ENCODE measurements at regions not wholly inside any gene's neighbourhood (a gene's known extent, or its start where the extent isn't known, plus 50 kb on each side); places are given as distances from the start of the nearest gene placed in this dataset.

DNA sequence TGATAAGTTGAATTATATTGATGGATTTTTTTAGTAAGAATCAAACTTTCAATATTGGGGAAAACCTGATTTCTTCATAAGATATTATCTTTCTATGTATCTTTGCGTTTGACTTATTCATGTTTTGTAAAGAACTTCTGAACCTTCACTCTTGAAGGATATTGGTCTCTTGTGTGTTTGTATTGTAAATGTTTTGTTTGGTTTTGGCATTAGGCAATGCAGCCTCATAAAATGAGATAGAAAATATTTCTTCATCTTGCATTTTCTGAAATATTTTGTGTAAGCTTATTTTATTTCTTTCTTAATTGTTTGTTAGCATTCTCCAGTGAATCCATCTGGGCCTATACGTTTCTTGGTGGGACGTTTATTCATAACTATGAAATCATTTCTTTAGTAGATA lies 271.9 kb downstream of the RAB38 start:
- ATAC-seq = no peak

GRCh38 chr11:87901341-87901740 lies 273.9 kb downstream of the RAB38 start:
- Histone ChIP-seq H3K9me3 (no peaks in the 10 kb centered on the region), H3K4me1 (no peaks in the 10 kb centered on the region), H3K27me3 (no peaks in the 10 kb centered on the region), H3K27ac (no peak overlapping the region), H3K36me3 (no peaks in the 10 kb centered on the region), H3K4me3 (no peak overlapping the region)
- TF ChIP-seq POLR2A (IDR thresholded peaks at IDR 0.05) = no peak
- TF ChIP-seq, protein P1, sequence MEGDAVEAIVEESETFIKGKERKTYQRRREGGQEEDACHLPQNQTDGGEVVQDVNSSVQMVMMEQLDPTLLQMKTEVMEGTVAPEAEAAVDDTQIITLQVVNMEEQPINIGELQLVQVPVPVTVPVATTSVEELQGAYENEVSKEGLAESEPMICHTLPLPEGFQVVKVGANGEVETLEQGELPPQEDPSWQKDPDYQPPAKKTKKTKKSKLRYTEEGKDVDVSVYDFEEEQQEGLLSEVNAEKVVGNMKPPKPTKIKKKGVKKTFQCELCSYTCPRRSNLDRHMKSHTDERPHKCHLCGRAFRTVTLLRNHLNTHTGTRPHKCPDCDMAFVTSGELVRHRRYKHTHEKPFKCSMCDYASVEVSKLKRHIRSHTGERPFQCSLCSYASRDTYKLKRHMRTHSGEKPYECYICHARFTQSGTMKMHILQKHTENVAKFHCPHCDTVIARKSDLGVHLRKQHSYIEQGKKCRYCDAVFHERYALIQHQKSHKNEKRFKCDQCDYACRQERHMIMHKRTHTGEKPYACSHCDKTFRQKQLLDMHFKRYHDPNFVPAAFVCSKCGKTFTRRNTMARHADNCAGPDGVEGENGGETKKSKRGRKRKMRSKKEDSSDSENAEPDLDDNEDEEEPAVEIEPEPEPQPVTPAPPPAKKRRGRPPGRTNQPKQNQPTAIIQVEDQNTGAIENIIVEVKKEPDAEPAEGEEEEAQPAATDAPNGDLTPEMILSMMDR (IDR thresholded peaks at IDR 0.05) = no peak
- WGBS, 4 donors = 53 to 61% (median 58%) methylated on average over 3 of the region's 3 CpGs
- ATAC-seq (no peak), DNase-seq (no peak)
- intact Hi-C loops (cut with DNase I) = no loop called here

More for the DNA sequence above, 271.9 kb downstream of the RAB38 start:
- Histone ChIP-seq H3K27ac (no peak overlapping the region), H3K4me1 (no peaks in the 10 kb centered on the region), H3K4me3 (no peak overlapping the region), H3K9me3 (no peaks in the 10 kb centered on the region), H3K27me3 (no peaks in the 10 kb centered on the region), H3K36me3 (no peaks in the 10 kb centered on the region)
- 65 to 81% (median 76%) methylated on average over 3 of the region's 3 CpGs for WGBS, 4 donors
- no peak for DNase-seq
- TF ChIP-seq POLR2A (IDR thresholded peaks at IDR 0.05) = no peak
- TF ChIP-seq, protein P1 (IDR thresholded peaks at IDR 0.05) = no peak
- intact Hi-C loops (cut with DNase I) = no loop called here

DNA sequence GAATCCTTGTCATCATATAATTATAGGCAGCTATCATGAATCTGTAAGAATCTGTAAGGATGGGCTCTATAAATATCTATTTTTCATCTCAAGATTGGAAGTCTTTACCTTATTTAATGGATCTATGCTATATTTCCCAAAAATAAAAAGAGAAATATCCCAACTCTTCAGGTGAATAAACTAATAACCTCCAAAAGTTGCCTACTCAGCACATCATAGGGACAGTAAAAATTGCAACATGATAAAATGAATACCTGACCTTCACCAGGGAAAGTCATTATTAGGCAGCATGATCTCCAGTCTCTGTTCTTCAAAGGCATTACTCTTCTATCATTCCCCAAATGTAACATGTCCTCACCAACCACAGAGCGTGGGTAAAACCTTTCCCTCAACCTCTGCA lies 277.3 kb downstream of the RAB38 start:
- Histone ChIP-seq H3K27ac (no peak overlapping the region), H3K27me3 (peaks cover 0 to 9% (median 0%) of the 10 kb centered on the region in 9 donors), H3K4me3 (no peak overlapping the region), H3K4me1 (no peaks in the 10 kb centered on the region), H3K9me3 (no peaks in the 10 kb centered on the region), H3K36me3 (no peaks in the 10 kb centered on the region)
- ATAC-seq (no peak), DNase-seq (no peak)
- TF ChIP-seq, protein P1 (IDR thresholded peaks at IDR 0.05) = no peak
- no peak for TF ChIP-seq POLR2A (IDR thresholded peaks at IDR 0.05)
- 71 to 90% (median 75%) methylated on average over 1 of the region's 1 CpG for WGBS, 4 donors
- intact Hi-C loops (cut with DNase I) = no loop called here

DNA sequence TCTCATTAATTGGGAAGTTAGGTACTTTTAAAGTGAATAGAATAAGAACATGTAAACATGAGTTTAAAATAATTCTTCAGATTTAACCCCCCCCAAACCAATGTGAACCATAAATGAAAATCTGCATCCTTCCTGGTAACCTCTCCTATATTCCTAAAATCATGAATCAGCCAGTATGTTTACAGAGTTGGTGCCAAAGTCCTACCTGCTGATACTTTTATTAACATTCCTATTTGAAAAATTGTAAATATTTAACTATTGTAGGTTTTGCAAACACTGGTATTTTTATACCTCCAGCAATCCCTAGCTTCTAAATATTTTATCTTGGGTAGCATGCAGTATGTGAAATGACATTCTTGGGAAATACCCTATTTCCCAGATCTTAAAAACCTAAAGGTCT lies 278.2 kb downstream of the RAB38 start:
- H3K27ac ChIP-seq = no peak overlapping the region
- H3K4me1 ChIP-seq = no peaks in the 10 kb centered on the region
- DNase-seq = no peak
- peaks cover 0 to 9% (median 0%) of the 10 kb centered on the region in 9 donors for H3K27me3 ChIP-seq
- H3K9me3 ChIP-seq = no peaks in the 10 kb centered on the region
- TF ChIP-seq, protein P1 (IDR thresholded peaks at IDR 0.05) = no peak
- no peak for TF ChIP-seq POLR2A (IDR thresholded peaks at IDR 0.05)
- ATAC-seq = no peak
- no peaks in the 10 kb centered on the region for H3K36me3 ChIP-seq
- intact Hi-C loops (cut with DNase I) = no loop called here
- no peak overlapping the region for H3K4me3 ChIP-seq

Measured in heart left ventricle (tissue), 16 donors.